RWPE2 (cell line): ENCODE measurements at regions not wholly inside any gene's neighbourhood (a gene's known extent, or its start where the extent isn't known, plus 50 kb on each side); places are given as distances from the start of the nearest gene placed in this dataset.
"Not testable (repeated sequence)": the region's sequence is repeated elsewhere in the genome, so short reads cannot be mapped to it uniquely, and the experiment has no call there.

Experiments
- ATAC-seq: fragments of 200-7000 bp; cut with Tn5 transposase; 3 replicates; pipeline ENCODE4 v1.9.1; 2021; ENCODE audit warnings: low read depth
- DNase-seq: peaks from one replicate; pipeline ENCODE4 v3.0.0-alpha.2; 2020; ENCODE audit warnings: low spot score
- H3K27ac ChIP-seq: fragments of 450-650 bp; 2 replicates; pipeline ENCODE4 v1.5.1; 2017; ENCODE audit warnings: mild to moderate bottlenecking; ENCODE audit not compliant: poor library complexity, severe bottlenecking
- H3K27me3 ChIP-seq: fragments of 250-450 bp; sonication (Bioruptor Pico); 2 replicates; pipeline ENCODE4 v1.5.1; 2021; ENCODE audit warnings: mild to moderate bottlenecking, moderate library complexity; ENCODE audit not compliant: insufficient read depth, poor library complexity, severe bottlenecking
- H3K36me3 ChIP-seq: fragments of 250-450 bp; sonication (Bioruptor Pico); 2 replicates; pipeline ENCODE4 v1.5.1; 2020; ENCODE audit warnings: low read depth, mild to moderate bottlenecking, moderate library complexity
- H3K4me1 ChIP-seq: fragments of 250-450 bp; sonication (Bioruptor Pico); 2 replicates; pipeline ENCODE4 v1.5.1; 2021; ENCODE audit warnings: mild to moderate bottlenecking, moderate library complexity; ENCODE audit not compliant: insufficient read depth, poor library complexity, severe bottlenecking
- H3K4me3 ChIP-seq: fragments of 250-450 bp; sonication (Bioruptor Pico); 2 replicates; pipeline ENCODE4 v1.5.1; 2021; ENCODE audit warnings: mild to moderate bottlenecking, moderate library complexity; ENCODE audit not compliant: severe bottlenecking
- H3K9me3 ChIP-seq: fragments of 250-450 bp; sonication (Bioruptor Pico); 2 replicates; pipeline ENCODE4 v1.5.1; 2021; ENCODE audit warnings: mild to moderate bottlenecking, moderate library complexity; ENCODE audit not compliant: severe bottlenecking

DNA sequence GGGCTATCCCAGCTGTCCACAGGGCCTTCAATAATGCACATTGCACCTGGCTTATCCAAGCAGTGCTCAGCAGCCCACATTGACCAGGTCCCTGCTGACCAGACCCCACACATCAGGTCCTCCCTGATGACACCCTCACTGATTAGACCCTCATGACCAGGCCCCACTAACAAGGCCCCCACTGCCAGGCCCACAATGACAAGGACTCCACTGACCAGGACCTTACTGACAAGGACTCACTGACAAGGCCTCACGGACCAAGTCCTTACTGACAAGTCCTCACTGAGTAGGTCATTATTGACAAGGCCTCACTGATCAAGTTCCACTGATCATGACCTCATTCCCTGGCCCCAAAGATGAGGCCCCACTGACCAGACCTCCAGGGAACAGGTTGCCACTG, 3837.8 kb upstream of the OR11H1 start:
- not testable (repeated sequence) for ATAC-seq, H3K36me3 ChIP-seq, H3K27ac ChIP-seq, H3K4me3 ChIP-seq, H3K9me3 ChIP-seq, H3K27me3 ChIP-seq, H3K4me1 ChIP-seq
- DNase-seq = peak; percentile 55

DNA sequence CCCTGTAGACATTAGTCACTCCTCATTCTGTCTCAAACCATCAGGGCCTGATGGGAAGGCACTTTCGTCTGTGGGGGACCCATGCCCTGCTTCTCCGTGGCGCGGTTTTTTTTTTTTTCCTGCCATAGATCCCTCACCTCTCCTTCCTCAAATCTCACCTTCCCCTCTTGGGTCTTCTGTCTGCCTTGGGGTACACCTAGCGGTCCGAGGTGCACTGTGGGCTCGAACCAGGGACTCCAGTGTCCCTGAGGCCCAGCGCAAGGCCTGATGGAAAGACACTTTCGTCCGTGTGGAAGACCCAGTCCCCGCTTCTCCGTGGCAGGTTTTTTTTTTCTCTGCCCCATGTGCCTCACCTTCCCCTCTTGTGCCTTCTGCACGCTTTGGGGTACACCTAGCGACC, 3824.4 kb upstream of the OR11H1 start:
- H3K9me3 ChIP-seq, H3K27ac ChIP-seq, H3K4me3 ChIP-seq, ATAC-seq, H3K27me3 ChIP-seq, H3K4me1 ChIP-seq, H3K36me3 ChIP-seq: not testable (repeated sequence)
- peak; percentile 30 for DNase-seq

DNA sequence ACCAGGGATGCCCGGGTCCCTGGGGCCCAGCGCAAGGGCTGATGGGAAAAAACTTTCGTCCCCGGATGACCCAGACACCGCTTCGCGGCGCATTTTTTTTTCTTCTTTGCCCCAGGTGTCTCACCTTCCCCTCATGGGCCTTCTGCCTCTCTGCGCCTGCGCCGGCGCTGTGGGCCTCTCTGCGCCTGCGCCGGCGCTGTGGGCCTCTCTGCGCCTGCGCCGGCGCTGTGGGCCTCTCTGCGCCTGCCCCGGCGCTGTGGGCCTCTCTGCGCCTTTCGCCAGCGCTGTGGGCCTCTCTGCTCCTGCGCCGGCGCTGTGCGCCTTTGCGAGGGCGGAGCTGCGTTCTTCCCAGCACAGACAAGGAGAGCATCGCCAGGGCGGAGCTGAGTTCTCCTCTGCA, 3821.2 kb upstream of the OR11H1 start:
- H3K4me3 ChIP-seq, H3K9me3 ChIP-seq, DNase-seq, ATAC-seq, H3K27ac ChIP-seq, H3K36me3 ChIP-seq, H3K4me1 ChIP-seq, H3K27me3 ChIP-seq: not testable (repeated sequence)
